Gastroesophageal sphincter (tissue), 3 donors: ENCODE measurements at regions not wholly inside any gene's neighbourhood (a gene's known extent, or its start where the extent isn't known, plus 50 kb on each side); places are given as distances from the start of the nearest gene placed in this dataset.

Source experiments
- EP300 ChIP-seq: sonication (generic); formaldehyde crosslinking; IDR thresholded peaks from one replicate; pipeline ENCODE4 v1.6.1; 2017; ENCODE audit warnings: antibody characterized with exemption, mild to moderate bottlenecking
- TF ChIP-seq, protein P1 (sequence below), 4 experiments: fragments of 200-600 bp in 2 of 4; fragments of 450-650 bp in 2 of 4; sonication (generic) in 1 of 4; IDR thresholded peaks; one replicate each; pipeline ENCODE4 v1.5.1; 2017 to 2019; ENCODE audit warnings: antibody characterized with exemption in 4 of 4, mild to moderate bottlenecking in 2 of 4, moderate library complexity in 2 of 4

DNA sequence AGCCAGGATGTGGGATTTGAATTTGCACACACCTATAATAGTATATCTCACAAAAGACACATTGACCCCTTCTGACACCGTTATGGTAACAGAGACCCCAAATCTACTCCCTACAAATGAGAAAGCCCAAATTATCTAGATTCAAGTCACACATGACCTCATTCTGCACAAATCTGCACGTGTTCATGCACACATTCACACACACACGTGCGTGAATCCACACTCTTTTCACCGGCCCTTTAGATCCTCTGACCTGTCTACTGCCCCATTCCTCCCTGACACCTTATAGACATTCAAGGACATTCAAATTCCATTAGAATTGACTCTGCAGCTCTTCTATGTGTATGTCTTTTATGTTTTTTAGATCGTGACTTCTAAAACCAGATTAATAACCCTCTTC is 627.8 kb upstream of the ID2 start:
- no peak for TF ChIP-seq EP300
- TF ChIP-seq, protein P1, sequence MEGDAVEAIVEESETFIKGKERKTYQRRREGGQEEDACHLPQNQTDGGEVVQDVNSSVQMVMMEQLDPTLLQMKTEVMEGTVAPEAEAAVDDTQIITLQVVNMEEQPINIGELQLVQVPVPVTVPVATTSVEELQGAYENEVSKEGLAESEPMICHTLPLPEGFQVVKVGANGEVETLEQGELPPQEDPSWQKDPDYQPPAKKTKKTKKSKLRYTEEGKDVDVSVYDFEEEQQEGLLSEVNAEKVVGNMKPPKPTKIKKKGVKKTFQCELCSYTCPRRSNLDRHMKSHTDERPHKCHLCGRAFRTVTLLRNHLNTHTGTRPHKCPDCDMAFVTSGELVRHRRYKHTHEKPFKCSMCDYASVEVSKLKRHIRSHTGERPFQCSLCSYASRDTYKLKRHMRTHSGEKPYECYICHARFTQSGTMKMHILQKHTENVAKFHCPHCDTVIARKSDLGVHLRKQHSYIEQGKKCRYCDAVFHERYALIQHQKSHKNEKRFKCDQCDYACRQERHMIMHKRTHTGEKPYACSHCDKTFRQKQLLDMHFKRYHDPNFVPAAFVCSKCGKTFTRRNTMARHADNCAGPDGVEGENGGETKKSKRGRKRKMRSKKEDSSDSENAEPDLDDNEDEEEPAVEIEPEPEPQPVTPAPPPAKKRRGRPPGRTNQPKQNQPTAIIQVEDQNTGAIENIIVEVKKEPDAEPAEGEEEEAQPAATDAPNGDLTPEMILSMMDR (IDR thresholded peaks at IDR 0.05) = no peak
